HepG2 (cell line): ENCODE measurements at regions not wholly inside any gene's neighbourhood (a gene's known extent, or its start where the extent isn't known, plus 50 kb on each side); places are given as distances from the start of the nearest gene placed in this dataset.

Experiments used
- ATAC-seq: fragments of 200-7000 bp; cut with Tn5 transposase; 3 replicates; pipeline ENCODE4 v1.9.1; 2020; ENCODE audit warnings: mild to moderate bottlenecking, moderate library complexity
- BruUV-seq: library from RNA; stranded (reverse); fragments of 400-500 nt; replicated peaks from 2 replicates; lab custom pipeline; 2021; lab: Mats Ljungman, UMichigan
- CTCF ChIA-PET: fragments of 300-600 bp; formaldehyde crosslinking; extraction: SDS; loops from one replicate; lab custom pipeline; 2021; ENCODE audit warnings: low total read pairs, inconsistent platforms, low intra/inter-chr PET ratio; lab: Yijun Ruan, JAX
- POLR2A ChIA-PET: fragments of 350-600 bp; sonication (Branson Sonifier 250); formaldehyde crosslinking; loops from one replicate; lab custom pipeline; 2020; ENCODE audit warnings: antibody characterized with exemption, inconsistent platforms; lab: Yijun Ruan, JAX
- DNase-seq: peaks from one replicate; pipeline ENCODE4 v3.0.0-alpha.2; 2015; ENCODE audit warnings: low spot score
- FAIRE-seq: peaks from 3 replicates; lab custom pipeline; 2011; peaks lifted over from hg19 to GRCh38; lab: Jason Lieb, UNC
- H2AFZ ChIP-seq: one replicate; pipeline ENCODE4 v1.6.1; 2011; ENCODE audit warnings: low read length, inconsistent platforms
- H3K27ac ChIP-seq: fragments of 300-600 bp; 3 replicates; pipeline ENCODE4 v1.8.0; 2011; ENCODE audit warnings: mixed run types, mild to moderate bottlenecking, mixed read lengths, low read length, inconsistent platforms; ENCODE audit not compliant: insufficient read depth; ENCODE audit errors: extremely low read length
- H3K27me3 ChIP-seq, 2 experiments: fragments of 200-600 bp in 1 of 2; 2 replicates in 1 of 2; 3 replicates in 1 of 2; pipeline versions ENCODE4 v1.6.0 to v1.8.0; 2011; ENCODE audit warnings: low read length in 2 of 2, mild to moderate bottlenecking in 2 of 2, moderate library complexity in 2 of 2, inconsistent platforms in 1 of 2; ENCODE audit not compliant: insufficient read depth in 2 of 2, control insufficient read depth in 1 of 2
- H3K36me3 ChIP-seq, 2 experiments: fragments of 200-600 bp in 1 of 2; replicated peaks in 1 of 2; 2 replicates in 1 of 2; 3 replicates in 1 of 2; pipeline versions ENCODE4 v1.5.1 to v1.8.0; 2011; ENCODE audit warnings: low read length in 2 of 2, inconsistent platforms in 1 of 2; ENCODE audit not compliant: insufficient read depth in 2 of 2, control insufficient read depth in 1 of 2
- H3K4me1 ChIP-seq: 2 replicates; pipeline ENCODE4 v1.5.1; 2012; ENCODE audit warnings: low read length, inconsistent platforms; ENCODE audit not compliant: insufficient read depth
- H3K4me2 ChIP-seq: 2 replicates; pipeline ENCODE4 v1.6.0; 2011; ENCODE audit warnings: low read depth, low read length, inconsistent platforms
- H3K4me3 ChIP-seq, 3 experiments: fragments of 200-600 bp in 1 of 3; sonication (generic), shearing (Covaris generic) in 1 of 3; replicated peaks in 1 of 3; 2 replicates each; pipeline ENCODE4 v1.5.1; 2011 to 2016; ENCODE audit warnings: low read length in 3 of 3, inconsistent platforms in 2 of 3, low read depth in 2 of 3, mild to moderate bottlenecking in 2 of 3, control low read depth in 1 of 3, mixed read lengths in 1 of 3; ENCODE audit not compliant: insufficient read depth in 1 of 3
- H3K79me2 ChIP-seq: one replicate; pipeline ENCODE4 v1.6.1; 2011; ENCODE audit warnings: low read length, inconsistent platforms; ENCODE audit not compliant: insufficient read depth
- H3K9ac ChIP-seq: 2 replicates; pipeline ENCODE4 v1.6.0; 2011; ENCODE audit warnings: mild to moderate bottlenecking, low read depth, low read length, inconsistent platforms; ENCODE audit not compliant: insufficient read depth
- H3K9me3 ChIP-seq: 2 replicates; pipeline ENCODE4 v1.5.1; 2012; ENCODE audit warnings: mild to moderate bottlenecking, low read length
- H4K20me1 ChIP-seq: 2 replicates; pipeline ENCODE4 v1.6.0; 2011; ENCODE audit warnings: inconsistent platforms, mild to moderate bottlenecking, low read length, moderate library complexity; ENCODE audit not compliant: insufficient read depth
- ARNT2 ChIP-seq: sonication (generic); formaldehyde crosslinking; IDR thresholded peaks from 2 replicates; pipeline ENCODE4 v1.8.0; 2022; ENCODE audit warnings: mild to moderate bottlenecking, low read depth, missing genetic modification reagents, moderate library complexity
- DDIT3 ChIP-seq: sonication (generic); formaldehyde crosslinking; IDR thresholded peaks from 2 replicates; pipeline ENCODE4 v1.4.0; 2020; ENCODE audit warnings: mild to moderate bottlenecking, missing genetic modification reagents
- KDM4B ChIP-seq: sonication (generic); formaldehyde crosslinking; IDR thresholded peaks from 2 replicates; pipeline ENCODE4 v1.4.0; 2020; ENCODE audit warnings: missing genetic modification reagents
- MEF2D ChIP-seq: sonication (generic); formaldehyde crosslinking; IDR thresholded peaks from 2 replicates; pipeline ENCODE4 v1.5.1; 2020; ENCODE audit warnings: mild to moderate bottlenecking, missing genetic modification reagents
- SOX6 ChIP-seq, 2 experiments: fragments of 450-650 bp in 1 of 2; sonication (generic) in 1 of 2; formaldehyde crosslinking in 1 of 2; IDR thresholded peaks; 2 replicates each; pipeline versions ENCODE4 v1.4.0 to v1.6.1; 2017 to 2020; ENCODE audit warnings: antibody characterized with exemption in 1 of 2, mild to moderate bottlenecking in 1 of 2, missing genetic modification reagents in 1 of 2
- SP1 ChIP-seq, 2 experiments: fragments of 450-650 bp in 1 of 2; sonication (generic) in 1 of 2; formaldehyde crosslinking in 1 of 2; IDR thresholded peaks; 2 replicates each; pipeline versions ENCODE4 v1.4.0 to v1.6.1; 2016 to 2020; ENCODE audit warnings: missing genetic modification reagents in 1 of 2
- STAT6 ChIP-seq: sonication (generic); formaldehyde crosslinking; IDR thresholded peaks from 2 replicates; pipeline ENCODE4 v1.4.0; 2020; ENCODE audit warnings: missing genetic modification reagents, mild to moderate bottlenecking, borderline replicate concordance
- ZHX1 ChIP-seq: sonication (generic); formaldehyde crosslinking; IDR thresholded peaks from 2 replicates; pipeline ENCODE4 v1.8.1; 2022; ENCODE audit warnings: low read depth, mild to moderate bottlenecking, missing genetic modification reagents
- ZNF17 ChIP-seq: sonication (generic); formaldehyde crosslinking; IDR thresholded peaks from 2 replicates; pipeline ENCODE4 v1.5.0; 2020; ENCODE audit warnings: mild to moderate bottlenecking, missing genetic modification reagents
- ZNF234 ChIP-seq: sonication (generic); formaldehyde crosslinking; conservative IDR thresholded peaks from 2 replicates; pipeline ENCODE4 v1.5.1; 2020; ENCODE audit warnings: mild to moderate bottlenecking, missing genetic modification reagents
- ZNF614 ChIP-seq: IDR thresholded peaks from 2 replicates; pipeline ENCODE4 v1.6.1; 2018; ENCODE audit warnings: missing biosample characterization, missing genetic modification reagents, inconsistent platforms, borderline replicate concordance
- ZNF691 ChIP-seq: sonication (generic); formaldehyde crosslinking; IDR thresholded peaks from 2 replicates; pipeline ENCODE4 v1.4.0; 2020; ENCODE audit warnings: missing genetic modification reagents, low read depth, mild to moderate bottlenecking, borderline replicate concordance
- ZNF709 ChIP-seq: sonication (generic); formaldehyde crosslinking; IDR thresholded peaks from 2 replicates; pipeline ENCODE4 v1.5.0; 2020; ENCODE audit warnings: mild to moderate bottlenecking, missing genetic modification reagents
- WGBS: methylation state at CpG from one replicate; pipeline ENCODE4 v1.1.6; 2017; ENCODE audit warnings: low lambda C conversion rate; 5-methylcytosine and 5-hydroxymethylcytosine counted together
- in situ Hi-C: cut with HindIII; loops from 2 replicates; pipeline ENCODE4 v1.10.0; 2017; ENCODE audit warnings: low pct_unique_long_range_greater_than_20kb; ENCODE audit not compliant: extremely low pct_ligation_motif_present
- intact Hi-C: fragments of 100-400 bp; cut with micrococcal nuclease; formaldehyde crosslinking; loops from one replicate; pipeline ENCODE4 v1.10.0; 2022; ENCODE audit not compliant: unreplicated experiment

GRCh38 chr12:124684971-124685688 is 117.7 kb upstream of the NCOR2 start:
- in situ Hi-C loops: no loop called here
- WGBS: 14% methylated on average over 11 of the region's 18 CpGs
- BruUV-seq: no TSS peak
- FAIRE-seq (no peak), ATAC-seq (no peak), DNase-seq (no peak)
- intact Hi-C loops: no loop called here
- no peaks in the 10 kb centered on the region for H3K36me3 ChIP-seq
- H2AFZ ChIP-seq: no peak overlapping the region
- ChIA-PET POLR2A (no interaction called here), CTCF (no interaction called here)
- peak overlapping the region in 1 of 3 experiments; percentile 23; a peak in 3 of 6 replicates for H3K4me3 ChIP-seq
- no peak overlapping the region for H3K9ac ChIP-seq
- peaks cover 52% of the 10 kb centered on the region for H3K4me1 ChIP-seq
- no peak overlapping the region for H3K27ac ChIP-seq
- H3K79me2 ChIP-seq: no peaks in the 10 kb centered on the region
- no peaks in the 10 kb centered on the region for H3K9me3 ChIP-seq
- H4K20me1 ChIP-seq: no peaks in the 10 kb centered on the region
- TF ChIP-seq ZHX1 (CRISPR knock-in tag): no peak
- TF ChIP-seq ZNF614 (CRISPR knock-in tag): no peak
- TF ChIP-seq ZNF234 (CRISPR knock-in tag): no peak
- no peak for TF ChIP-seq MEF2D
- no peak for TF ChIP-seq ZNF691 (CRISPR knock-in tag)
- TF ChIP-seq SOX6 (IDR thresholded peaks at IDR 0.05): no peak
- no peak for TF ChIP-seq SOX6 (CRISPR knock-in tag; IDR thresholded peaks at IDR 0.05)
- no peak for TF ChIP-seq ZNF17
- no peak for TF ChIP-seq ARNT2 (CRISPR knock-in tag)
- no peak for TF ChIP-seq STAT6 (CRISPR knock-in tag)
- TF ChIP-seq KDM4B: no peak
- TF ChIP-seq DDIT3 (CRISPR knock-in tag): no peak
- TF ChIP-seq ZNF709: no peak
- TF ChIP-seq SP1 (IDR thresholded peaks at IDR 0.05): no peak
- no peak for TF ChIP-seq SP1 (CRISPR knock-in tag; IDR thresholded peaks at IDR 0.05)
- H3K4me2 ChIP-seq: peak overlapping the region; percentile 57
- peaks cover 2 to 46% of the 10 kb centered on the region in 2 experiments for H3K27me3 ChIP-seq
